ENCODE measurements at regions not wholly inside any gene's neighbourhood (a gene's known extent, or its start where the extent isn't known, plus 50 kb on each side); places are given as distances from the start of the nearest gene placed in this dataset.

DNA sequence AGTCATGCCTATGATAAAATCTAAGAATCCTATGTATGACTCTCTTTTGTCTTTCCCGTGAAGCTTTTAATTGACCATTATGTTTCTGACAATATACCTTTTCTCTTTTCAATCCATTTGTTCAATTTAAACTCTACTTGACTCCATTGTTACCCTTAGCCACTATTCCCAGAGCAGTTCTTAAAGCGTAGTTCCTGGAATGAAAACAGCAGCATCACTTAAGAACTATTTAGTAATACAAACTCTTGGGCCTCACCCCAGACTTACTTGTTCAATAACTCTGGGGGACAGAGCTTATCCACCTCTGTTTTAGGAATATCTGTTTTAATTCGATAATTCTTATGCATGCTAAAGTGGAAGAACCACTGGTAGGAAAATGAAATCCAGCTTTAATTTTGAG lies 358.4 kb downstream of the PRR32 start:
- TF ChIP-seq, protein P1, sequence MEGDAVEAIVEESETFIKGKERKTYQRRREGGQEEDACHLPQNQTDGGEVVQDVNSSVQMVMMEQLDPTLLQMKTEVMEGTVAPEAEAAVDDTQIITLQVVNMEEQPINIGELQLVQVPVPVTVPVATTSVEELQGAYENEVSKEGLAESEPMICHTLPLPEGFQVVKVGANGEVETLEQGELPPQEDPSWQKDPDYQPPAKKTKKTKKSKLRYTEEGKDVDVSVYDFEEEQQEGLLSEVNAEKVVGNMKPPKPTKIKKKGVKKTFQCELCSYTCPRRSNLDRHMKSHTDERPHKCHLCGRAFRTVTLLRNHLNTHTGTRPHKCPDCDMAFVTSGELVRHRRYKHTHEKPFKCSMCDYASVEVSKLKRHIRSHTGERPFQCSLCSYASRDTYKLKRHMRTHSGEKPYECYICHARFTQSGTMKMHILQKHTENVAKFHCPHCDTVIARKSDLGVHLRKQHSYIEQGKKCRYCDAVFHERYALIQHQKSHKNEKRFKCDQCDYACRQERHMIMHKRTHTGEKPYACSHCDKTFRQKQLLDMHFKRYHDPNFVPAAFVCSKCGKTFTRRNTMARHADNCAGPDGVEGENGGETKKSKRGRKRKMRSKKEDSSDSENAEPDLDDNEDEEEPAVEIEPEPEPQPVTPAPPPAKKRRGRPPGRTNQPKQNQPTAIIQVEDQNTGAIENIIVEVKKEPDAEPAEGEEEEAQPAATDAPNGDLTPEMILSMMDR (tag by site-specific recombination; IDR thresholded peaks at IDR 0.05) = no peak
- TF ChIP-seq, protein P2, sequence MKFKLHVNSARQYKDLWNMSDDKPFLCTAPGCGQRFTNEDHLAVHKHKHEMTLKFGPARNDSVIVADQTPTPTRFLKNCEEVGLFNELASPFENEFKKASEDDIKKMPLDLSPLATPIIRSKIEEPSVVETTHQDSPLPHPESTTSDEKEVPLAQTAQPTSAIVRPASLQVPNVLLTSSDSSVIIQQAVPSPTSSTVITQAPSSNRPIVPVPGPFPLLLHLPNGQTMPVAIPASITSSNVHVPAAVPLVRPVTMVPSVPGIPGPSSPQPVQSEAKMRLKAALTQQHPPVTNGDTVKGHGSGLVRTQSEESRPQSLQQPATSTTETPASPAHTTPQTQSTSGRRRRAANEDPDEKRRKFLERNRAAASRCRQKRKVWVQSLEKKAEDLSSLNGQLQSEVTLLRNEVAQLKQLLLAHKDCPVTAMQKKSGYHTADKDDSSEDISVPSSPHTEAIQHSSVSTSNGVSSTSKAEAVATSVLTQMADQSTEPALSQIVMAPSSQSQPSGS (tag by site-specific recombination; IDR thresholded peaks at IDR 0.05; ENCODE audit: low read depth) = no peak
- TF ChIP-seq ZNF510 (tag by site-specific recombination; IDR thresholded peaks at IDR 0.05; ENCODE audit: insufficient replicate concordance) = no peak

All from HEK293 (cell line).